ENCODE measurements at regions not wholly inside any gene's neighbourhood (a gene's known extent, or its start where the extent isn't known, plus 50 kb on each side); places are given as distances from the start of the nearest gene placed in this dataset.

GRCh38 chr2:81583311-81584108, 1279.0 kb upstream of the LRRTM1 start:
- no peak for DNase-seq

- no peak for DNase-seq
Measured at GRCh38 chr2:81576713-81577112, 1272.2 kb upstream of the LRRTM1 start.

GRCh38 chr2:81551040-81551634, 1246.6 kb upstream of the LRRTM1 start:
- no peak for DNase-seq

GRCh38 chr2:81550277-81550676, 1245.7 kb upstream of the LRRTM1 start:
- DNase-seq: no peak

- DNase-seq: no peak
Measured at GRCh38 chr2:81549646-81550045, 1245.1 kb upstream of the LRRTM1 start.

GRCh38 chr2:81545626-81546025, 1241.1 kb upstream of the LRRTM1 start:
- no peak for DNase-seq

- DNase-seq: no peak
Measured at GRCh38 chr2:81542119-81542518, 1237.6 kb upstream of the LRRTM1 start.

GRCh38 chr2:81529944-81530343, 1225.4 kb upstream of the LRRTM1 start:
- no peak for DNase-seq

- no peak for DNase-seq
Measured at GRCh38 chr2:81528852-81529480, 1224.4 kb upstream of the LRRTM1 start.

GRCh38 chr2:81523344-81523743, 1218.8 kb upstream of the LRRTM1 start:
- no peak for DNase-seq

- no peak for DNase-seq
Measured at GRCh38 chr2:81513328-81513727, 1208.8 kb upstream of the LRRTM1 start.

- DNase-seq: no peak
Measured at GRCh38 chr2:81505586-81505985, 1201.0 kb upstream of the LRRTM1 start.

GRCh38 chr2:81495556-81495955, 1191.0 kb upstream of the LRRTM1 start:
- no peak for DNase-seq

GRCh38 chr2:81483254-81483653, 1178.7 kb upstream of the LRRTM1 start:
- DNase-seq: no peak

- DNase-seq: no peak
Measured at GRCh38 chr2:81481994-81482368, 1177.4 kb upstream of the LRRTM1 start.

GRCh38 chr2:81481242-81481993, 1176.9 kb upstream of the LRRTM1 start:
- no peak for DNase-seq

GRCh38 chr2:81467096-81467495, 1162.5 kb upstream of the LRRTM1 start:
- no peak for DNase-seq

GRCh38 chr2:81462420-81462819, 1157.9 kb upstream of the LRRTM1 start:
- no peak for DNase-seq

GRCh38 chr2:81445176-81445575, 1140.6 kb upstream of the LRRTM1 start:
- no peak for DNase-seq

- no peak for DNase-seq
Measured at GRCh38 chr2:81437456-81438000, 1133.0 kb upstream of the LRRTM1 start.

- DNase-seq: no peak
Measured at GRCh38 chr2:81436256-81436655, 1131.7 kb upstream of the LRRTM1 start.

GRCh38 chr2:81412681-81413080, 1108.1 kb upstream of the LRRTM1 start:
- no peak for DNase-seq

- no peak for DNase-seq
Measured at GRCh38 chr2:81403508-81403907, 1099.0 kb upstream of the LRRTM1 start.
